H1 (cell line): ENCODE measurements at regions not wholly inside any gene's neighbourhood (a gene's known extent, or its start where the extent isn't known, plus 50 kb on each side); places are given as distances from the start of the nearest gene placed in this dataset.
A peak's percentile ranks its signal among the peaks of the same experiment; 100 is the strongest.

ENCODE experiments used
- CTCF ChIA-PET: fragments of 300-600 bp; sonication (Branson Sonifier 250); formaldehyde crosslinking; loops from one replicate; lab custom pipeline; 2021; ENCODE audit not compliant: partially characterized antibody; lab: Charles Lee
- POLR2A ChIA-PET: fragments of 300-600 bp; sonication (Branson Sonifier 250); formaldehyde crosslinking; loops from one replicate; lab custom pipeline; 2021; ENCODE audit warnings: inconsistent platforms; ENCODE audit not compliant: partially characterized antibody; lab: Charles Lee
- DNase-seq, 2 experiments: peaks; one replicate each; pipeline versions ENCODE4 v3.0.0 to v3.0.0-alpha.2; 2010 to 2022; ENCODE audit warnings: low spot score in 2 of 2, low read depth in 1 of 2, mixed read lengths in 1 of 2
- FAIRE-seq: peaks from 2 replicates; lab custom pipeline; 2011; peaks lifted over from hg19 to GRCh38; lab: Jason Lieb, UNC
- H2AFZ ChIP-seq: 2 replicates; pipeline ENCODE4 v1.8.1; 2012; ENCODE audit warnings: low read length, inconsistent platforms
- H2AK5ac ChIP-seq: 2 replicates; pipeline ENCODE4 v1.6.1; 2013; ENCODE audit warnings: low read depth, low read length
- H2BK120ac ChIP-seq: replicated peaks from 2 replicates; pipeline ENCODE3; 2013; ENCODE audit warnings: low read depth, low read length, inconsistent platforms
- H2BK12ac ChIP-seq: 2 replicates; pipeline ENCODE4 v1.6.1; 2013; ENCODE audit warnings: low read depth, low read length
- H2BK15ac ChIP-seq: 2 replicates; pipeline ENCODE4 v1.6.1; 2013; ENCODE audit warnings: low read length
- H2BK20ac ChIP-seq: 2 replicates; pipeline ENCODE4 v1.6.1; 2013; ENCODE audit warnings: low read length
- H2BK5ac ChIP-seq: 2 replicates; pipeline ENCODE4 v1.6.1; 2013; ENCODE audit warnings: low read depth, low read length
- H3K14ac ChIP-seq: 2 replicates; pipeline ENCODE4 v1.6.1; 2013; ENCODE audit warnings: inconsistent platforms; ENCODE audit not compliant: insufficient read length
- H3K18ac ChIP-seq: 2 replicates; pipeline ENCODE4 v1.6.1; 2013; ENCODE audit warnings: low read length; ENCODE audit errors: extremely low read depth
- H3K23ac ChIP-seq: 2 replicates; pipeline ENCODE4 v1.6.1; 2013; ENCODE audit warnings: inconsistent platforms; ENCODE audit not compliant: insufficient read length
- H3K23me2 ChIP-seq: 2 replicates; pipeline ENCODE4 v1.6.1; 2013; ENCODE audit warnings: low read depth, low read length
- H3K27ac ChIP-seq: 2 replicates; pipeline ENCODE4 v1.6.1; 2011; ENCODE audit warnings: low read depth, low read length, inconsistent platforms
- H3K27me3 ChIP-seq, 4 experiments: replicated peaks in 1 of 4; 1 replicate in 1 of 4; 2 replicates in 3 of 4; pipeline versions ENCODE4 v1.6.1 to v1.8.1; 2011 to 2013; ENCODE audit warnings: low read length in 3 of 4, mild to moderate bottlenecking in 3 of 4, inconsistent platforms in 2 of 4, mixed read lengths in 2 of 4, moderate library complexity in 1 of 4; ENCODE audit not compliant: control insufficient read depth in 3 of 4, insufficient read depth in 3 of 4; ENCODE audit errors: extremely low read depth in 1 of 4
- H3K36me3 ChIP-seq, 4 experiments: 2 replicates each; pipeline versions ENCODE4 v1.6.1 to v1.8.1; 2011 to 2013; ENCODE audit warnings: mild to moderate bottlenecking in 4 of 4, low read length in 3 of 4, moderate library complexity in 2 of 4, control low read depth in 1 of 4, inconsistent platforms in 1 of 4; ENCODE audit not compliant: insufficient read depth in 4 of 4, control insufficient read depth in 2 of 4
- H3K4ac ChIP-seq: replicated peaks from 2 replicates; pipeline ENCODE3; 2013; ENCODE audit warnings: low read length, low read depth, mixed read lengths, inconsistent platforms; ENCODE audit not compliant: insufficient read length
- H3K4me1 ChIP-seq, 4 experiments: replicated peaks in 1 of 4; 1 replicate in 1 of 4; 2 replicates in 3 of 4; pipeline versions ENCODE4 v1.6.1 to v1.8.1; 2011 to 2013; ENCODE audit warnings: low read length in 3 of 4, inconsistent platforms in 2 of 4, mixed read lengths in 1 of 4; ENCODE audit not compliant: insufficient read depth in 4 of 4, control insufficient read depth in 3 of 4
- H3K4me2 ChIP-seq, 2 experiments: 2 replicates each; pipeline versions ENCODE4 v1.6.1 to v1.8.1; 2011 to 2013; ENCODE audit warnings: low read depth in 2 of 2, low read length in 2 of 2, control low read depth in 1 of 2, inconsistent platforms in 1 of 2, mild to moderate bottlenecking in 1 of 2; ENCODE audit not compliant: insufficient read depth in 1 of 2
- H3K4me3 ChIP-seq, 4 experiments: fragments of 200-600, 300-600 bp in 1 of 4; sonication (generic), shearing (Covaris generic), sonication (Bioruptor Twin) in 1 of 4; 2 replicates each; pipeline versions ENCODE4 v1.5.1 to v1.8.1; 2011 to 2016; ENCODE audit warnings: low read length in 4 of 4, low read depth in 3 of 4, control low read depth in 2 of 4, inconsistent platforms in 2 of 4, mild to moderate bottlenecking in 2 of 4, mixed read lengths in 1 of 4, moderate library complexity in 1 of 4; ENCODE audit not compliant: insufficient read depth in 2 of 4; ENCODE audit errors: extremely low read depth in 1 of 4
- H3K56ac ChIP-seq: replicated peaks from 2 replicates; pipeline ENCODE3; 2013; ENCODE audit warnings: low read depth, mild to moderate bottlenecking, mixed read lengths, low read length, inconsistent platforms; ENCODE audit not compliant: insufficient read length
- H3K79me1 ChIP-seq: 2 replicates; pipeline ENCODE4 v1.6.1; 2013; ENCODE audit warnings: low read depth, low read length, control low read depth
- H3K79me2 ChIP-seq, 2 experiments: 2 replicates each; pipeline versions ENCODE4 v1.6.1 to v1.8.1; 2012 to 2013; ENCODE audit warnings: low read length in 2 of 2, mild to moderate bottlenecking in 2 of 2, inconsistent platforms in 1 of 2; ENCODE audit not compliant: insufficient read depth in 2 of 2, control insufficient read depth in 1 of 2
- H3K9ac ChIP-seq, 4 experiments: replicated peaks in 1 of 4; 1 replicate in 1 of 4; 2 replicates in 3 of 4; pipeline versions ENCODE4 v1.6.1 to v1.8.1; 2011 to 2013; ENCODE audit warnings: low read depth in 3 of 4, low read length in 3 of 4, control low read depth in 2 of 4, mild to moderate bottlenecking in 2 of 4, moderate library complexity in 2 of 4, inconsistent platforms in 1 of 4; ENCODE audit errors: extremely low read depth in 1 of 4
- H3K9me3 ChIP-seq, 2 experiments: 2 replicates each; pipeline versions ENCODE4 v1.6.1 to v1.8.1; 2012 to 2013; ENCODE audit warnings: mild to moderate bottlenecking in 2 of 2, moderate library complexity in 2 of 2, control low read depth in 1 of 2, inconsistent platforms in 1 of 2, low read depth in 1 of 2, low read length in 1 of 2, mixed read lengths in 1 of 2; ENCODE audit not compliant: insufficient read depth in 2 of 2
- H4K20me1 ChIP-seq, 2 experiments: replicated peaks in 1 of 2; 2 replicates each; pipeline versions ENCODE3 to v1.8.1; 2011 to 2013; ENCODE audit warnings: inconsistent platforms in 2 of 2, low read length in 2 of 2, mild to moderate bottlenecking in 1 of 2; ENCODE audit not compliant: insufficient read depth in 2 of 2, control insufficient read depth in 1 of 2
- H4K5ac ChIP-seq: 2 replicates; pipeline ENCODE4 v1.6.1; 2013; ENCODE audit warnings: low read length, low read depth, mixed read lengths, inconsistent platforms; ENCODE audit not compliant: insufficient read length
- H4K8ac ChIP-seq: 2 replicates; pipeline ENCODE4 v1.8.0; 2013; ENCODE audit warnings: mild to moderate bottlenecking, moderate library complexity, low read length, inconsistent platforms; ENCODE audit not compliant: insufficient read depth; ENCODE audit errors: extremely low read depth
- H4K91ac ChIP-seq: replicated peaks from 2 replicates; pipeline ENCODE3; 2013; ENCODE audit warnings: low read length, mixed read lengths, inconsistent platforms; ENCODE audit not compliant: insufficient read length
- FOSL1 ChIP-seq: IDR thresholded peaks from 2 replicates; pipeline ENCODE4 v1.6.1; 2011; ENCODE audit warnings: mild to moderate bottlenecking, low read depth, low read length, moderate library complexity; ENCODE audit not compliant: insufficient read depth
- SP1 ChIP-seq: IDR thresholded peaks from 2 replicates; pipeline ENCODE4 v1.6.1; 2011; ENCODE audit warnings: low read depth, low read length
- WGBS, 2 experiments: shearing (Covaris generic) in 1 of 2; methylation state at CpG; one replicate each; pipeline versions ENCODE4 v1.1.6 to v1.1.7; 2013 to 2015; ENCODE audit warnings: low lambda C conversion rate in 2 of 2, mixed read lengths in 2 of 2, inconsistent platforms in 1 of 2, low coverage in 1 of 2, missing lambda C conversion rate in 1 of 2; ENCODE audit not compliant: insufficient replicate concordance in 2 of 2, insufficient coverage in 1 of 2, insufficient read length in 1 of 2; ENCODE audit errors: extremely low coverage in 1 of 2, missing lambda C conversion rate in 1 of 2; 5-methylcytosine and 5-hydroxymethylcytosine counted together

GRCh38 chr2:128523457-128523856 lies 204.8 kb upstream of the HS6ST1 start:
- H3K4me2 ChIP-seq: no peak overlapping the region
- DNase-seq: no peak
- H4K20me1 ChIP-seq: no peaks in the 10 kb centered on the region
- H4K5ac ChIP-seq: no peak overlapping the region
- FAIRE-seq: peak; percentile 63
- no peak overlapping the region for H3K56ac ChIP-seq
- no peak overlapping the region for H3K18ac ChIP-seq
- H3K27ac ChIP-seq: no peak overlapping the region
- no peak overlapping the region for H2AFZ ChIP-seq
- TF ChIP-seq SP1: peak; percentile 44; the same call in 1 of the 2 replicates
- no peak for TF ChIP-seq FOSL1
- no peaks in the 10 kb centered on the region for H3K36me3 ChIP-seq
- no peak overlapping the region for H2BK12ac ChIP-seq
- H3K79me2 ChIP-seq: no peaks in the 10 kb centered on the region
- 78% methylated on average over 4 of the region's 4 CpGs; no CpG with 5 or more reads in 1 of the 2 experiments for WGBS, 2 experiments
- H2AK5ac ChIP-seq: no peak overlapping the region
- ChIA-PET POLR2A (no interaction called here), CTCF (interaction anchor here (1.2 to 5.3 kb wide), 4 partner anchors 10 to 55 kb away, joined by 3 to 17 read pairs (median 4); no protein-coding TSS in a partner anchor)
- no peak overlapping the region for H3K4ac ChIP-seq
- H4K91ac ChIP-seq: no peak overlapping the region
- H2BK15ac ChIP-seq: no peak overlapping the region
- H4K8ac ChIP-seq: no peak overlapping the region
- no peaks in the 10 kb centered on the region for H3K9me3 ChIP-seq
- H3K14ac ChIP-seq: no peak overlapping the region
- no peaks in the 10 kb centered on the region; a peak in 2 of 7 replicates for H3K27me3 ChIP-seq
- H3K4me3 ChIP-seq: no peak overlapping the region
- no peak overlapping the region for H3K23ac ChIP-seq
- no peaks in the 10 kb centered on the region for H3K79me1 ChIP-seq
- H3K9ac ChIP-seq: no peak overlapping the region
- H2BK120ac ChIP-seq: no peak overlapping the region
- no peaks in the 10 kb centered on the region for H3K23me2 ChIP-seq
- no peak overlapping the region for H2BK20ac ChIP-seq
- peaks cover 0 to 2% (median 0%) of the 10 kb centered on the region in 4 experiments; a peak in 2 of 7 replicates for H3K4me1 ChIP-seq
- H2BK5ac ChIP-seq: no peak overlapping the region
